PFSK-1 (cell line): ENCODE measurements at regions not wholly inside any gene's neighbourhood (a gene's known extent, or its start where the extent isn't known, plus 50 kb on each side); places are given as distances from the start of the nearest gene placed in this dataset.

Experiments used
- FOXP2 ChIP-seq: optimal IDR thresholded peaks from 2 replicates; pipeline ENCODE3; 2011; ENCODE audit warnings: borderline replicate concordance, control low read depth, inconsistent platforms; ENCODE audit not compliant: insufficient read depth; ENCODE audit errors: extremely low read length, extremely low read depth
- POLR2AphosphoS5 ChIP-seq: IDR thresholded peaks from 2 replicates; pipeline ENCODE4 v1.6.1; 2012; ENCODE audit warnings: low read depth, mild to moderate bottlenecking, control low read depth, low read length, moderate library complexity
- REST ChIP-seq, 2 experiments: IDR thresholded peaks; 2 replicates each; pipeline versions ENCODE4 v1.6.1 to v1.8.0; 2011 to 2012; ENCODE audit warnings: low read depth in 2 of 2, low read length in 2 of 2, control low read depth in 1 of 2, inconsistent platforms in 1 of 2, mild to moderate bottlenecking in 1 of 2, moderate library complexity in 1 of 2; ENCODE audit not compliant: insufficient read depth in 1 of 2
- SIN3A ChIP-seq: IDR thresholded peaks from 2 replicates; pipeline ENCODE4 v1.6.1; 2012; ENCODE audit warnings: mild to moderate bottlenecking, low read length, moderate library complexity, borderline replicate concordance; ENCODE audit not compliant: insufficient read depth
- TAF1 ChIP-seq: IDR thresholded peaks from 2 replicates; pipeline ENCODE4 v1.6.1; 2012; ENCODE audit warnings: low read length, control low read depth, borderline replicate concordance; ENCODE audit not compliant: insufficient read depth

- TF ChIP-seq REST (IDR thresholded peaks at IDR 0.05; ENCODE audit: insufficient read depth in 1 of 2, low read depth in 2 of 2, low read length in 2 of 2), result no peak
- TF ChIP-seq POLR2AphosphoS5, result no peak
- no peak for TF ChIP-seq SIN3A
- TF ChIP-seq TAF1, result no peak
- no peak for TF ChIP-seq FOXP2
Measured at GRCh38 chr3:168796339-168796738, 700.6 kb upstream of the GOLIM4 start.
